Mesothelial cell of epicardium (in vitro differentiated cells): ENCODE measurements at regions not wholly inside any gene's neighbourhood (a gene's known extent, or its start where the extent isn't known, plus 50 kb on each side); places are given as distances from the start of the nearest gene placed in this dataset.

Experiments
- DNase-seq, 2 experiments: peaks; one replicate each; pipeline ENCODE4 v3.0.0; 2021; ENCODE audit warnings: low spot score in 2 of 2; ENCODE audit not compliant: unreplicated experiment in 2 of 2
- H3K27ac Mint-ChIP-seq: 2 replicates; pipeline ENCODE4 v1.8.0; 2021; ENCODE audit warnings: mixed read lengths
- H3K27me3 Mint-ChIP-seq: 2 replicates; pipeline ENCODE4 v1.8.0; 2021; ENCODE audit warnings: low read depth, mixed read lengths
- H3K36me3 Mint-ChIP-seq: 2 replicates; pipeline ENCODE4 v1.8.0; 2021; ENCODE audit warnings: mixed read lengths
- H3K4me1 Mint-ChIP-seq: 2 replicates; pipeline ENCODE4 v1.8.0; 2021; ENCODE audit warnings: mixed read lengths
- H3K4me3 Mint-ChIP-seq: 2 replicates; pipeline ENCODE4 v1.8.0; 2021; ENCODE audit warnings: mild to moderate bottlenecking, moderate library complexity, mixed read lengths
- H3K9me3 Mint-ChIP-seq: 2 replicates; pipeline ENCODE4 v1.8.0; 2021; ENCODE audit warnings: mixed read lengths
- CTCF ChIP-seq: fragments of 200-600 bp; sonication (generic); IDR thresholded peaks from one replicate; pipeline ENCODE4 v1.5.0; 2021; ENCODE audit warnings: antibody characterized with exemption; ENCODE audit not compliant: unreplicated experiment

GRCh38 chr3:59150039-59150438, 100.2 kb upstream of the CFAP20DC start:
- no peak for DNase-seq
- Mint-ChIP-seq H3K27me3 (peaks cover 24% of the 10 kb centered on the region), H3K4me1 (no peaks in the 10 kb centered on the region), H3K36me3 (peaks cover 6% of the 10 kb centered on the region), H3K27ac (no peak overlapping the region), H3K4me3 (no peak overlapping the region), H3K9me3 (peaks cover 53% of the 10 kb centered on the region)
- TF ChIP-seq CTCF = no peak

- DNase-seq = no peak
- peaks cover 22% of the 10 kb centered on the region for H3K27me3 Mint-ChIP-seq
- TF ChIP-seq CTCF = no peak
- peaks cover 6% of the 10 kb centered on the region for H3K36me3 Mint-ChIP-seq
- H3K27ac Mint-ChIP-seq = no peak overlapping the region
- H3K9me3 Mint-ChIP-seq = peaks cover 53% of the 10 kb centered on the region
- H3K4me1 Mint-ChIP-seq = no peaks in the 10 kb centered on the region
- no peak overlapping the region for H3K4me3 Mint-ChIP-seq
These were observed 99.3 kb upstream of the CFAP20DC start for GRCh38 chr3:59149166-59149565.

- peaks cover 19% of the 10 kb centered on the region for H3K9me3 Mint-ChIP-seq
These were observed 93.6 kb upstream of the CFAP20DC start for GRCh38 chr3:59143447-59143846.

GRCh38 chr3:59142556-59142955, 92.7 kb upstream of the CFAP20DC start:
- H3K4me3 Mint-ChIP-seq = no peak overlapping the region

More at GRCh38 chr3:59143447-59143846, 93.6 kb upstream of the CFAP20DC start:
- no peak overlapping the region for H3K4me3 Mint-ChIP-seq
- peaks cover 20% of the 10 kb centered on the region for H3K27me3 Mint-ChIP-seq
- H3K4me1 Mint-ChIP-seq = no peaks in the 10 kb centered on the region
- TF ChIP-seq CTCF = no peak
- H3K27ac Mint-ChIP-seq = no peak overlapping the region
- DNase-seq = no peak
- peaks cover 2% of the 10 kb centered on the region for H3K36me3 Mint-ChIP-seq

GRCh38 chr3:59138966-59139365, 89.1 kb upstream of the CFAP20DC start:
- Mint-ChIP-seq H3K4me3 (no peak overlapping the region), H3K36me3 (no peaks in the 10 kb centered on the region), H3K9me3 (no peaks in the 10 kb centered on the region), H3K4me1 (peaks cover 4% of the 10 kb centered on the region), H3K27me3 (peaks cover 9% of the 10 kb centered on the region), H3K27ac (no peak overlapping the region)
- no peak for TF ChIP-seq CTCF
- no peak for DNase-seq

More at GRCh38 chr3:59142556-59142955, 92.7 kb upstream of the CFAP20DC start:
- Mint-ChIP-seq H3K27me3 (peaks cover 20% of the 10 kb centered on the region), H3K4me1 (no peaks in the 10 kb centered on the region), H3K36me3 (peaks cover 2% of the 10 kb centered on the region), H3K9me3 (peaks cover 12% of the 10 kb centered on the region), H3K27ac (no peak overlapping the region)
- DNase-seq = no peak
- TF ChIP-seq CTCF = no peak

GRCh38 chr3:59137415-59137814, 87.6 kb upstream of the CFAP20DC start:
- DNase-seq = no peak

More at GRCh38 chr3:59137415-59137814, 87.6 kb upstream of the CFAP20DC start:
- Mint-ChIP-seq H3K27me3 (peaks cover 7% of the 10 kb centered on the region), H3K27ac (no peak overlapping the region), H3K4me3 (no peak overlapping the region), H3K4me1 (peaks cover 6% of the 10 kb centered on the region), H3K36me3 (no peaks in the 10 kb centered on the region), H3K9me3 (no peaks in the 10 kb centered on the region)
- no peak for TF ChIP-seq CTCF
